Coronary artery (tissue), 2 donors: ENCODE measurements at regions not wholly inside any gene's neighbourhood (a gene's known extent, or its start where the extent isn't known, plus 50 kb on each side); places are given as distances from the start of the nearest gene placed in this dataset.

ENCODE experiments used
- DNase-seq: peaks from one replicate; pipeline ENCODE4 v3.0.0-alpha.2; 2017; ENCODE audit warnings: low spot score
- H3K27ac ChIP-seq, 2 donors: fragments of 200-600 bp; sonication (generic); one replicate each; pipeline ENCODE4 v1.5.1; 2016 to 2019
- H3K4me3 ChIP-seq: fragments of 200-600 bp; sonication (generic); 2 replicates; pipeline ENCODE4 v1.5.1; 2016; ENCODE audit warnings: mild to moderate bottlenecking, moderate library complexity
- CTCF ChIP-seq: fragments of 200-600 bp; sonication (generic); IDR thresholded peaks from one replicate; pipeline ENCODE4 v1.5.1; 2019; ENCODE audit warnings: antibody characterized with exemption

- no peak for TF ChIP-seq CTCF
- no peak overlapping the region for H3K4me3 ChIP-seq
- no peak overlapping the region for H3K27ac ChIP-seq
- no peak for DNase-seq
Observed at GRCh38 chr2:150417278-150417677, 70.2 kb downstream of the RND3 start.

GRCh38 chr2:150415022-150415421 is 72.4 kb downstream of the RND3 start:
- DNase-seq, result no peak
- no peak for TF ChIP-seq CTCF
- Histone ChIP-seq H3K4me3 (no peak overlapping the region), H3K27ac (no peak overlapping the region)

- no peak overlapping the region for H3K4me3 ChIP-seq
- H3K27ac ChIP-seq, result no peak overlapping the region
- TF ChIP-seq CTCF, result no peak
- DNase-seq, result no peak
Observed at GRCh38 chr2:150413910-150414309, 73.6 kb downstream of the RND3 start.

- no peak for DNase-seq
- Histone ChIP-seq H3K4me3 (no peak overlapping the region), H3K27ac (no peak overlapping the region)
- TF ChIP-seq CTCF, result no peak
Observed at GRCh38 chr2:150413366-150413765, 74.1 kb downstream of the RND3 start.

- DNase-seq, result no peak
- Histone ChIP-seq H3K4me3 (no peak overlapping the region), H3K27ac (no peak overlapping the region)
- no peak for TF ChIP-seq CTCF
Observed at GRCh38 chr2:150410809-150411208, 76.7 kb downstream of the RND3 start.

- DNase-seq, result no peak
- Histone ChIP-seq H3K27ac (no peak overlapping the region), H3K4me3 (no peak overlapping the region)
- no peak for TF ChIP-seq CTCF
Observed at GRCh38 chr2:150409196-150409595, 78.3 kb downstream of the RND3 start.

- Histone ChIP-seq H3K27ac (no peak overlapping the region), H3K4me3 (no peak overlapping the region)
- no peak for TF ChIP-seq CTCF
- no peak for DNase-seq
Observed at GRCh38 chr2:150404147-150404546, 83.3 kb downstream of the RND3 start.
